ENCODE measurements at regions not wholly inside any gene's neighbourhood (a gene's known extent, or its start where the extent isn't known, plus 50 kb on each side); places are given as distances from the start of the nearest gene placed in this dataset.

DNA sequence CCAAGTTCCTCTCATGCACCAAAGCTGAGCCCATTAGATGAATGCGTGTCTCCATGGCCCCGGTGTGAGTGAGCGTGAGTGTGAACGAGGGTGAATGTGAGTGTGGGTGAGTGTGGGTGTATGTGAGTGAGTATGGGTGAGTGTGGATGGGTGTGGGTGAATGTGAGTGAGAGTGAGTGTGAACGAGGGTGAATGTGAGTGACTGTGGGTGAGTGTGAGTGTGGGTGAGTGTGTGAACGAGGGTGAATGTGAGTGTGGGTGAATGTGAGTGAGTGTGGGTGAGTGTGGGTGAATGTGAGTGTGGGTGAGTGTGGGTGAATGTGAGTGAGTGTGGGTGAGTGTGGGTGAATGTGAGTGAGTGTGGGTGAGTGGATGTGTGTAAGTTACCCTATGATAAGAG is 1521.8 kb upstream of the TENM3 start:
- no peak for DNase-seq (ENCODE audit: low read depth)

GRCh38 chr4:180726611-180727010 is 1516.6 kb upstream of the TENM3 start:
- TF ChIP-seq, protein P1, sequence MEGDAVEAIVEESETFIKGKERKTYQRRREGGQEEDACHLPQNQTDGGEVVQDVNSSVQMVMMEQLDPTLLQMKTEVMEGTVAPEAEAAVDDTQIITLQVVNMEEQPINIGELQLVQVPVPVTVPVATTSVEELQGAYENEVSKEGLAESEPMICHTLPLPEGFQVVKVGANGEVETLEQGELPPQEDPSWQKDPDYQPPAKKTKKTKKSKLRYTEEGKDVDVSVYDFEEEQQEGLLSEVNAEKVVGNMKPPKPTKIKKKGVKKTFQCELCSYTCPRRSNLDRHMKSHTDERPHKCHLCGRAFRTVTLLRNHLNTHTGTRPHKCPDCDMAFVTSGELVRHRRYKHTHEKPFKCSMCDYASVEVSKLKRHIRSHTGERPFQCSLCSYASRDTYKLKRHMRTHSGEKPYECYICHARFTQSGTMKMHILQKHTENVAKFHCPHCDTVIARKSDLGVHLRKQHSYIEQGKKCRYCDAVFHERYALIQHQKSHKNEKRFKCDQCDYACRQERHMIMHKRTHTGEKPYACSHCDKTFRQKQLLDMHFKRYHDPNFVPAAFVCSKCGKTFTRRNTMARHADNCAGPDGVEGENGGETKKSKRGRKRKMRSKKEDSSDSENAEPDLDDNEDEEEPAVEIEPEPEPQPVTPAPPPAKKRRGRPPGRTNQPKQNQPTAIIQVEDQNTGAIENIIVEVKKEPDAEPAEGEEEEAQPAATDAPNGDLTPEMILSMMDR (conservative IDR thresholded peaks at IDR 0.05; ENCODE audit: low read depth, low read length) = no peak
- no peak overlapping the region for H3K4me3 ChIP-seq (ENCODE audit: low read length)
- DNase-seq (ENCODE audit: low read depth) = no peak

More for the DNA sequence above, 1521.8 kb upstream of the TENM3 start:
- H3K4me3 ChIP-seq (ENCODE audit: low read length) = no peak overlapping the region
- TF ChIP-seq, protein P1 (conservative IDR thresholded peaks at IDR 0.05; ENCODE audit: low read depth, low read length) = no peak

DNA sequence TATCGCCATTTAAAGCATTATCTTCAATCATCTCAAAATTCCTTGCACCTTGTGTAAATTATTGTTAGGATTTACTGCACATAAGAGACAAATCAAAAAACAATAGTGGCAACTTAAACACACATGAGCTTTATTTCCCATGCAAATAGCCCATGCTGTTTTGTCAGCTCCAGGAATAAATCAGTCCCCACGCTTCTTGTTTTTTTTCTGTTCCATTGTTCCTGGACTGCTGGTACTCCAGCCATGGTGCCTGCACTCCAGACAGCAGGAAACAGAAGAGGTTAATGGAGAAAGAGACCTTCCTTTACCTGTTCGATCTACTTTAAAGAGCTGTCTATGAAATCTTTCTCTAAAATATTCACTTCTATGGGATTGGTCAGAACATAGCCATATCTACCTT is 1515.7 kb upstream of the TENM3 start:
- no peak overlapping the region for H3K4me3 ChIP-seq (ENCODE audit: low read length)
- no peak for DNase-seq (ENCODE audit: low read depth)
- TF ChIP-seq, protein P1 (conservative IDR thresholded peaks at IDR 0.05; ENCODE audit: low read depth, low read length) = no peak

DNA sequence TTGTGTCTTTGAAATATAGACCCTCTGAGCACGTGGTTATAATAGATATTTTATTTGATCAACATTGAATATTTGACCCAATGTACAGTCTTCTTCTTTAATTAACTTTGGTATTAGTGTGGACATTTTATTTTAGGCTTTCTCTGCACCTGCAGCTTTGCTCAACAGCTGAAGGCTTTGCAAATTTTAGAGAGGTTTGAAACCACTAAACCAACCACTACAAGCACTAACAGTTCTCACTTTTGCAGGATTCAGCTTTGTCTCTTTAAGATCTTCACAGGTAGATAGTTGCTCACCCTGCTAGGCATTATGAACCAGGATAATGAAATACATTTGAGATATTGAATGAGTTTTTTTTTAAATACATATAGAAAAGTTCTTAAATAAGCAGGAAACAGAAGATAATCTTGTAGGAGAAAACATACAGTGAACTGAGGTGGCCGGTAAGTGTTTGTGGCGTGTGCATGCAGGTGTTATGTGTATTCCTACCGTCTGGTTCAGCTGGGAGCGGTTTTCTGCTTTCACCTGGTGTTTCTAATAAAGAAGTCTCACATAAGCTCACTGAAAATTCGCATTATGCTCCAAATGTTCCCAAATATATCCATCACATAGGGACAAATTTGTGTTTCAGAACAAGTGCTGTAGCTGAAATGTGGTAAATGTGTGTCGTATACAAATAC is 1508.3 kb upstream of the TENM3 start:
- no peak for DNase-seq (ENCODE audit: low read depth)
- TF ChIP-seq, protein P1 (conservative IDR thresholded peaks at IDR 0.05; ENCODE audit: low read depth, low read length) = no peak
- H3K4me3 ChIP-seq (ENCODE audit: low read length) = no peak overlapping the region

GRCh38 chr4:180741703-180742102 is 1501.5 kb upstream of the TENM3 start:
- TF ChIP-seq, protein P1 (conservative IDR thresholded peaks at IDR 0.05; ENCODE audit: low read depth, low read length) = no peak
- no peak overlapping the region for H3K4me3 ChIP-seq (ENCODE audit: low read length)
- DNase-seq (ENCODE audit: low read depth) = no peak

GRCh38 chr4:180745019-180745418 is 1498.2 kb upstream of the TENM3 start:
- H3K4me3 ChIP-seq (ENCODE audit: low read length) = no peak overlapping the region
- no peak for DNase-seq (ENCODE audit: low read depth)
- TF ChIP-seq, protein P1 (conservative IDR thresholded peaks at IDR 0.05; ENCODE audit: low read depth, low read length) = no peak

GRCh38 chr4:180751009-180751408 is 1492.2 kb upstream of the TENM3 start:
- TF ChIP-seq, protein P1 (conservative IDR thresholded peaks at IDR 0.05; ENCODE audit: low read depth, low read length) = no peak
- no peak overlapping the region for H3K4me3 ChIP-seq (ENCODE audit: low read length)
- peak; percentile 74 for DNase-seq (ENCODE audit: low read depth)

Measured in retinal pigment epithelial cell (primary cell).